ENCODE measurements at regions not wholly inside any gene's neighbourhood (a gene's known extent, or its start where the extent isn't known, plus 50 kb on each side); places are given as distances from the start of the nearest gene placed in this dataset.

- ATAC-seq, result no peak
Observed at GRCh38 chr5:50964746-50965653, 298.6 kb downstream of the PARP8 start.

DNA sequence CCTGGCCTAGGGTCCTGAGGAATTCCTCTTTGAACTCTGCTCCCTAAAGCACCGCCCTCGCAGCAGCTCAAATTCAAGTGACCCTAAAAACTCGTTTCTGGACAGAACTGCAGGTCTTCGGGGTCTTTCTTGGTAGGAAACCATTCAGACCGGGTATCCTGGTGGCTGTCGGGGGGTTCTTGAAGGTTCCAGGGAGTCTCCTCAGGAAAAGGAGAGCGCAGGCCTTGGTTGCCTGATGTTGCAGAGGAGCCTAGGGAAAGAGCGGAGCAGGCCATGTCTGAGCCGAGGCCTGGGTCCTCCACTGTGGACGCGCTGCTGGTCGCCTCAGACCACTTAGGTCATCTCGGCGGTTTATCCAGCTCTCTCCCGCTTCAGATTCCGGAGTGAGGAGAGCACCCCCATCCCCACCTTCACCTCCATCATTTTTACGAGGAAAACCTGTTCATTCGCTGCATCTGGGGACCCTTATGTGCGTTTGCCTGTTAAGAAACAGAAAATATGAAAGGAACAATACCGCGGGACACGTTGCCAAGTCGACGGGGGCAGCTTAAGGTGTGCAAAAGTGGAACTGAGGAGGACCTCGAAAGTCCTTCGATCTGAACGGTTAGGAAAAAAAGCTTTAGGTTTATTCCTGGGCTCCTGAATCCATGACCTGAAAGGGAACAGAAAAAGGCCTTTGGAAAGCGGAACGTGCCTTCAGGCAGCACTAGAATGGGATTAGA lies 299.4 kb downstream of the PARP8 start:
- ATAC-seq, result peak; percentile 22

DNA sequence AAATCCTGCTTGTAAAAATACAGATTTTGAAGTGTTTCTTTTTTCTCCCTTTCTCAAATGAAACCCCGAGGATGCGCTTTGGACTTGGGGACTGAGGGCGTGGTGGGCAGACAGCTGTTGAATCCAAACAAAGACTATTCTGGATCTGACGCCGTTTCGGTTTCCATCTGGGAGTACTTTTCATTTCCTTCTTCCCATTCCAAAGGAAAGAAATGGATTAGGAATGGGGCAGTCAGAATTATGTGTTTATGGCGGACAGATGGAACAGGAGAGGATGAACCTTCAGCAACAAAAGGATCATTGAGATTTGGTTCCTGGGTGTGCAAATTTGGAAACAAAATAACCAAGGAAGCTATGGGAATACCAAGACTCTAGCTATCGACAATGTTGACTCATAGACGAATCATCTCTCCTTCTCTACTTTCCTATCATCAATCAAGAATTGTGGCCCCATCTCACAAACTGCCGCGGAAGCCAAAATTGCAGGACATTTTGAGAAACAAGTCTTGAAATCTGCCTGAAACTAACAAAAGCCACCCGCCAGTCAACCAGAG lies 300.6 kb downstream of the PARP8 start:
- no peak for ATAC-seq

DNA sequence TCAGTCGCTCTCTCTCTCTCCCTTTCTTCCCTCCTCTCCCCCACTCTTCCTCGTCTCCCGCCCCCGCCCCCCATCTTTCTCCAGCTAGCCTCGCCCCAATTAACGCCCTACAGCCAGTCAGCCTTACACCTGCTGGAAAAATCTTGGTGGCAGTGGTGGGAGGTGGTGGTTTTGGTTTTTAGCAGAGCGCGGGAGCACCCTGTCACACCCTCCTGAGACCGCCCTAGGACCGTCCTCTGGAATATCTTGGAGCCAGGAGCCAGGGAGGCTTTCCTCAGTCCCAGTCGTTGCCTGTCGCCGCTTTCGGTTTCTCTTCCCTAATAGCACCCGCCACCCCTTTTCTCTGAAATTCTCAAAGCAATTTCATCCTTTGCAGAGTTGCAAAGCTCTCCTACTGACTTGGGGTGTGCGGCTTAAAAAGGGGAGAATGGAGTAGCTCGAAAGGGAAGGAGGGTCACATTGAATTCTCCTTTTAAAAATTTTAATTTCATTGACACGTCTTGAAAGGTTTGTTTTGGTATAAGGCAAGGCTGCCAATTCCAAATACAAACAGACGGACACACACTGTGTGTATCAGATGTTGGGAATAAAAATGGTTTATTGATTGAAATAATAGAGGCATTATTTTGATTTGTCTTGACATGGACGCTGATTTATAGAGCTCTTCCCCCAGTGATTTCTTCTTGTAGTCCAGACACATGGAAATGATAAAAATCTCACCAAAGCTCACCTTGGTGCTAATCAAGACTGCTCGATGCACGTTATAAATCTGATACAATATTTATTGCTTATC lies 301.3 kb downstream of the PARP8 start:
- ATAC-seq, result no peak

- no peak for ATAC-seq
Observed at GRCh38 chr5:50968356-50969149, 302.1 kb downstream of the PARP8 start.

GRCh38 chr5:50969151-50970031 lies 303.0 kb downstream of the PARP8 start:
- ATAC-seq, result no peak

DNA sequence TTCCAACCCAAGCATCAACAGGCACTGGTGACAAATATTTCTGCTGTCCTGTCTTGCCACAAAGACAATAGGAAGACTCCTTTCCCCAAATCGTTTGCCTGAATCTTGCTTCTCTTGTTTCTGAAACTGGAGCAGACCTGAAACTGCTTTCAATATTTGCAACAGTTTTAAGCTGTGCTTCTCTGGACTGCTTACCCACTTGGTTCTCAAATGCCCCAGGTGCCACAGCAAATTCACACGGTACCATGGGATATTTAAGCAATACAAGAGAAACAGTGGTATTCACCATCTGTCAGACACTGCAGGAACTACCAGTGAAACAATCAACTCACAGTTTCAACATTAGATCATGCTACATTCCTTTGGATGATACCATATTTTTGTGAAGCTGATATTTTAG lies 309.4 kb downstream of the PARP8 start:
- ATAC-seq, result no peak

DNA sequence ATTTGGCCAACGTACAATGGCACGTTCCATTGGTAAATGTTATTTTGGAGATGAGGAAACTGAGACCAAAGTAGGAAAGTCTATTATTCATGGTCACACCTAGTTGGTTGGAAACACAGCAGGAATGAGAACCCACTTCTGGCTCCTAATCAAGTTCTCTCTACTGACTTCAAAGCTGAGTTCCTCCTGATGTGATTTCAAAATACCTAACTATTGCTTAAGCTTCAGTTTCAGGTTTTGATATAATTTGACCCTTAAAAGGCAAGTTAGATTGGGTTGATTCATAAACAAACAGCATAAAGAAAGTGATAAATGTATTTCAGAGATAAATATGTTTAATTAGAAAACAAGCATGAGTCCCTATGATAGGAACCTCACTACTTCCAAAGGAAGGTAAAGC lies 312.5 kb downstream of the PARP8 start:
- no peak for ATAC-seq

DNA sequence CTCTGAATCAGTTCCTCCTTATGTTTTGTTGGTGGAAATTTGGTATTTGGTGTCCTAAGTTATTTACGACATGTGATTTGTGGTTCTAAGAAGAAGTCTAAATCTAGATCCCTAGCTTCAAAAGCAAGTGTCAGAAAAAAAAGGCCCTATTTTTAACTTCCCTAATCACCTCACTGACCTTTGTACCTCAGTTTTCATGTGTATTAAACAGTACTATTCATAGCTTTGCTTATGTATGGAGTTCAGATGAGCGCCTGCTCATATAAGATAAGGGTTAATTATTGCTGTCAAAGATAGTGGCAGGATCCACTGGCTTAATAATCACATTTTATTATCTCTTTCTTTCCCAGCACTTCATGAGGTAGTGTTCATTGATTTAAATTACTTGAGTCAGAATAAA lies 318.2 kb downstream of the PARP8 start:
- ATAC-seq, result no peak

GRCh38 chr5:50990296-50990924 lies 324.0 kb downstream of the PARP8 start:
- ATAC-seq, result no peak

DNA sequence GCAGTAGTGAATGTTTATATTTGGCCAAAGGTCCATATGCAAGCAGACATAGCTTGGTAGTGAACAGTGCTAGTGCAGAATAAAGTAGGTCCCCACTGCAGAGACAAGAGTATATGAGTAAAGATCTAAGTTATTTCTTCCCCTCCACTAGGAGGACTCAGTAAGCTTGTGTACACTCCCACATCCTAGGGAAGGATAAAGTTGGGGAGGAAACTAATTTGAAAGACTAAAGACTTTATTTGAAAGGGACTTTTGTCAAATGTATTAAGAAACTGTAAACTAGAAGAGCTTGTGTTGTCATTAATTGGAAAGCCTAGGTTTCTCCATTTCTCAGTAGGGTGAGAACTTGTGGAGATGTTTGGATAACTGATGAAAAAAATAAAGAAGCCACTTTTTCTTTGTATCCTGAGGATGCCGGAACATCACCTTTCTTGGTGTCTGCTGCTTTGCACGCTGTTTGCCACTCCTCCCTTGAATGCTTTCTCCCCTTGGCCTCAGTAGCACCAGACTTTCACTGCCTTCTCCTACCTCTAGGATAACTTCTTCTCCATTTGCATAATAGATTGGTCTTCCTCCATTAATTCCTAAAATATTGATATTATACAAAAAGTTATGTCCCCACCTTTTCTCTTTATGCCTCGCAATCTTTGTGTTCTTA lies 329.0 kb downstream of the PARP8 start:
- ATAC-seq, result no peak

DNA sequence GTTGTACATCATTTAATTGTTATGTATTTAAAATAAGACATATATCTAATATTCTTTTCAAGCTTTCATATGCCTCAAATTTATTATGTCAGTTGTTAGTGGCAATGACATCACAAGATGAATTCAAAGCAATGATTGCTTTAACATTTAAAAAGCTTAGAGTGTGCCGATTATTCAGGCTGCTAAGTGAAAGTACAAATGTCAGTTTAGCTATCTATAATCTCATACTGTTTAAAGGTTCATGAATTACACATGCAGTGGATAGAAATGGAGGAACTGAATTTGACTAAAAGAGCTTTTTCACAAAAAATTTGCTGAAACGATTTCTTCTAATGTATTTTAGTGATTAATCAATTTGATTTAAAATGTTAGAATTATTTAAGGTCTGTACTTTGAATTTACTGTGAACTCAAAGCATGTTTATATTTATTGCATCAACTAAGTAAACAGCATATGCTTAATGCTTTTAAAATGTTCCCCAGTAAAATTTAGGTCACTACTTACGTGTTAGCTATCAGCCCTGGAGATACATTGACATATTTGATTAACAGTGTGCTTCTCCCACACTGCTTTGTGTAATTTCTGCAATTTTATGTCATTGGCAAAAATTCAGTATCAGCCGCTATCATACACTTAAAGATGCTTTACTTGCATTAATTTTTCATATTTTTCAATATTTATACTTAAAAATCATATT lies 334.9 kb downstream of the PARP8 start:
- no peak for ATAC-seq

GRCh38 chr5:51002368-51002767 lies 335.9 kb downstream of the PARP8 start:
- no peak for ATAC-seq

GRCh38 chr5:51013036-51013435 lies 346.6 kb downstream of the PARP8 start:
- ATAC-seq, result no peak

DNA sequence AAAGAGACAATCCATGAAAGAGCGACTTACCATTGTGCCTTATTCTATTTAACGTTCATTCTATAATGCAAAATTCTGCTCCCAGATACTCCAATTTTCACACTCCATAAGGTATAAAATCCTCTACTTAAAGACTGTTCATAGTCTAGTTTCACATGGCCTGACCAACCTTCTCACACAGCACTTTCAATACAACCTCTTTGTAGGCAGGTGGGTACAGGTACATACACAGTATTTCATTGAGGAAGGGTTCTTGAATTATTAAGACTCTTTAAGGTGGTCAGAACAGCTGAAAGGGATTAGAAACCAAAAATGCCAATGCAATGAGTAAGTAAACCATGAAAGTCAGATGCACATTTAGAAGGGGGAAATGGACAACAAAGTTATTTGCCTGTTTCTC lies 352.0 kb downstream of the PARP8 start:
- ATAC-seq, result no peak

- no peak for ATAC-seq
Observed at GRCh38 chr5:51024263-51024662, 357.8 kb downstream of the PARP8 start.

- ATAC-seq, result no peak
Observed at GRCh38 chr5:51027271-51027670, 356.0 kb upstream of the ISL1 start.

DNA sequence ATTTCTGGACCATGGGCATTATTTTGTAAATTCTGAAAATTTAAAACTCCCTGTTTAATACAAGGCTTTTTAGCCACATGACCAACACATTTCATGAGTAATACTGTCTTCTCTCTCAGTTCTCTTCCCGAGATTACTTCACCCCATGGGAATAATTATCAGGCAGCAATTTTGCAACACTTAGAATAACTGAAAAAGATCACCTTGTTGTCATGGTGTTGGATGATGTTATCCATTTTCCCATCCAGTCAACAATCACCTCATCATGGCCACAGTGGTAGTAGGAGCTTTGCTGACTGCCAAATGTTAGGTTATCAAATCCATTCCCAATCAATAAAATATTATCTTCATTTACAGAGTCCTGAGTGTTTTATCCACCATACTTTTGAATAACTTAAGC lies 354.9 kb upstream of the ISL1 start:
- ATAC-seq, result no peak

DNA sequence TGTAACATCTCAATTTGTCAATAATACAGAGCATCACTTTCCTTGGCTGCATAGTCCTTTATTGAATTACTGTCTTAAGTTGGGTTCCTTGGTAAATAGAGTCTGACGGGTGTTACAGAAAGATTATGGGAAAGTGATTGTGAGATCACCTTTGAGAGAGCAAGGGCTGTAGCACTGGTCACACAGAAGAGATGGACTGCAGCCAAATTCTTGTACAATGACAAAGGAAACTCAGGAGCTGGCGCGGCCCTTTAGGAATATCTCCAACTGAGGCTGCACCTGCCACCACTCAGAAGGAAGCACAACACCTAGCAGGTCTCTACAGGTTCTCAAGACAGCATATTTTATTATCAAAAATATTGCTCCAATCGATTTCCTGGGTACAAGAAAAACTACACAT lies 350.0 kb upstream of the ISL1 start:
- ATAC-seq, result no peak
